Memory B cell (primary cell): ENCODE measurements at regions not wholly inside any gene's neighbourhood (a gene's known extent, or its start where the extent isn't known, plus 50 kb on each side); places are given as distances from the start of the nearest gene placed in this dataset.
"Not testable (repeated sequence)": the region's sequence is repeated elsewhere in the genome, so short reads cannot be mapped to it uniquely, and the experiment has no call there.

Source experiments
- ATAC-seq: fragments of 150-1000 bp; cut with Tn5 transposase; 2 replicates; pipeline ENCODE4 v1.10.0; 2021; ENCODE audit warnings: low read depth, mild to moderate bottlenecking, moderate library complexity
- DNase-seq, 2 donors: peaks; one replicate each; pipeline ENCODE4 v3.0.0; 2022; ENCODE audit warnings: low spot score in 2 of 2
- H3K27ac Mint-ChIP-seq: one replicate; pipeline ENCODE4 v1.8.0; 2022; ENCODE audit warnings: mild to moderate bottlenecking, moderate library complexity, mixed read lengths
- H3K27me3 Mint-ChIP-seq: one replicate; pipeline ENCODE4 v1.8.0; 2022; ENCODE audit warnings: mixed read lengths
- H3K36me3 Mint-ChIP-seq: one replicate; pipeline ENCODE4 v1.8.0; 2022; ENCODE audit warnings: mild to moderate bottlenecking, mixed read lengths
- H3K4me1 Mint-ChIP-seq: one replicate; pipeline ENCODE4 v1.8.0; 2022; ENCODE audit warnings: mixed read lengths
- H3K4me3 Mint-ChIP-seq: one replicate; pipeline ENCODE4 v1.8.0; 2022; ENCODE audit warnings: mild to moderate bottlenecking, moderate library complexity, mixed read lengths
- H3K9me3 Mint-ChIP-seq: one replicate; pipeline ENCODE4 v1.8.0; 2022; ENCODE audit warnings: mixed read lengths

- peak in 1 of 2 donors; percentile 11 for DNase-seq
- Mint-ChIP-seq H3K4me1 (no peaks in the 10 kb centered on the region), H3K4me3 (peak overlapping the region; percentile 65), H3K27me3 (peaks cover 11% of the 10 kb centered on the region), H3K9me3 (peaks cover 2% of the 10 kb centered on the region), H3K36me3 (no peaks in the 10 kb centered on the region), H3K27ac (no peak overlapping the region)
- peak; percentile 51 for ATAC-seq
These were observed 100.3 kb upstream of the SVIL start for GRCh38 chr10:29734962-29735627.

- ATAC-seq (no peak), DNase-seq (no peak)
- H3K27me3 Mint-ChIP-seq, result peaks cover 10% of the 10 kb centered on the region
- no peak overlapping the region for H3K27ac Mint-ChIP-seq
- peaks cover 2% of the 10 kb centered on the region for H3K9me3 Mint-ChIP-seq
- H3K4me1 Mint-ChIP-seq, result no peaks in the 10 kb centered on the region
- H3K4me3 Mint-ChIP-seq, result peak overlapping the region; percentile 65
- H3K36me3 Mint-ChIP-seq, result no peaks in the 10 kb centered on the region
These were observed 99.8 kb upstream of the SVIL start for GRCh38 chr10:29734640-29734961.

DNA sequence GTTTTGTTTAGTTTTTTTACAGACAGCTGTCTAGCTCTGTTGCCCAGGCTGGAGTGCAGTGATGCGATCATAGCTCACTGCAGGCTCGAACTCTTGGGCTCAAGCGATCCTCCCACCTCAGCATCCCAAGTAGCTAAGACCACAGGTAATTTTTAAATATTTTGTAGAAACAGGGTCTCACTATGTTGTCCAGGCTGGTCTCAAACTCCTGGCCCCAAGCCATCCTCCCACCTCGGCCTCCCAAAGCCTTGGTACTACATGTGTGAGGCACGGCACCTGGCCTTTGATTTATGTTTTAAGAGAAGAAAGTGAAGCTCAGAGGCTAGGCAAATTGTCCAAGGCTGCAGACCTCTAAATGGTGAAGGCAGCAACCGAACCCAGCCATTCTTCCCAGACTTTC is 98.6 kb upstream of the SVIL start:
- ATAC-seq, result no peak
- H3K4me1 Mint-ChIP-seq, result no peaks in the 10 kb centered on the region
- no peak overlapping the region for H3K27ac Mint-ChIP-seq

GRCh38 chr10:29732918-29733317 is 98.1 kb upstream of the SVIL start:
- ATAC-seq (no peak), DNase-seq (no peak)
- Mint-ChIP-seq H3K36me3 (peaks cover 2% of the 10 kb centered on the region), H3K4me3 (no peak overlapping the region), H3K9me3 (peaks cover 6% of the 10 kb centered on the region), H3K4me1 (no peaks in the 10 kb centered on the region), H3K27ac (no peak overlapping the region), H3K27me3 (peaks cover 4% of the 10 kb centered on the region)

More for the DNA sequence above, 98.6 kb upstream of the SVIL start:
- Mint-ChIP-seq H3K9me3 (peaks cover 6% of the 10 kb centered on the region), H3K4me3 (no peak overlapping the region), H3K27me3 (peaks cover 4% of the 10 kb centered on the region), H3K36me3 (peaks cover 2% of the 10 kb centered on the region)
- DNase-seq, result no peak

- Mint-ChIP-seq H3K36me3 (peaks cover 2% of the 10 kb centered on the region), H3K4me1 (no peaks in the 10 kb centered on the region), H3K4me3 (no peak overlapping the region), H3K27ac (no peak overlapping the region), H3K9me3 (peaks cover 6% of the 10 kb centered on the region), H3K27me3 (peaks cover 2% of the 10 kb centered on the region)
- DNase-seq (no peak), ATAC-seq (no peak)
These were observed 97.0 kb upstream of the SVIL start for GRCh38 chr10:29731760-29732159.

- H3K9me3 Mint-ChIP-seq, result peaks cover 6% of the 10 kb centered on the region
- H3K4me1 Mint-ChIP-seq, result no peaks in the 10 kb centered on the region
- H3K27ac Mint-ChIP-seq, result no peak overlapping the region
- peaks cover 2% of the 10 kb centered on the region for H3K27me3 Mint-ChIP-seq
- DNase-seq (no peak), ATAC-seq (no peak)
- no peak overlapping the region for H3K4me3 Mint-ChIP-seq
- H3K36me3 Mint-ChIP-seq, result peaks cover 2% of the 10 kb centered on the region
These were observed 96.2 kb upstream of the SVIL start for GRCh38 chr10:29730969-29731368.

GRCh38 chr10:29730458-29730857 is 95.7 kb upstream of the SVIL start:
- Mint-ChIP-seq H3K27me3 (peaks cover 2% of the 10 kb centered on the region), H3K36me3 (peaks cover 2% of the 10 kb centered on the region), H3K9me3 (peaks cover 6% of the 10 kb centered on the region), H3K4me3 (no peak overlapping the region), H3K27ac (no peak overlapping the region), H3K4me1 (no peaks in the 10 kb centered on the region)
- no peak for DNase-seq
- no peak for ATAC-seq

DNA sequence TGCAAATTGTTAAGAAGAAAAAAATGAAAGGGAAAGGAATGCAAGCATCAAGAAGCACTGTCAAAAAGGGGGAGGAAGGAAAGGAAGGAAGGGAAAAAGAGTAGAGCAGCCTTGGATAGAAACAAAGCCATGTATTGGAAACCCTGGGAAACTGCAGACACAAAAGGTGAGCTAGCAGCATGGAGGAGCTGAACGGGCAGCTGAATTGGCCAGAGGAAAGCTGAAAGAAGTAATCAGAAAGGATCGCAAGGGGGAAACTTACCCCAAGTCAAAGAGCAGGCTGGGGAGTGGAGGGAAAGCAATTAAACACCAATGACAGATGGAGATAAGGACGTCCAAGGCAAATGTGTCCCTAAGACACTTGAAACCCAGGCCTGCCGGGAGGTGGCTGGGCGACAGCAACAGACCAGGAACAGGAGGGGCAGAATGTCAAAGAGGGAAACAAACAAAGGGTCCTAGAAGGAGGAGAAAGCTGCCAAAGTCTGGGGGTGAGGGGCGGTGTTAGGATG is 93.8 kb upstream of the SVIL start:
- no peak for DNase-seq
- no peak overlapping the region for H3K4me3 Mint-ChIP-seq
- H3K27me3 Mint-ChIP-seq, result peaks cover 2% of the 10 kb centered on the region
- H3K4me1 Mint-ChIP-seq, result no peaks in the 10 kb centered on the region
- peaks cover 6% of the 10 kb centered on the region for H3K9me3 Mint-ChIP-seq
- no peak for ATAC-seq
- no peak overlapping the region for H3K27ac Mint-ChIP-seq
- peaks cover 2% of the 10 kb centered on the region for H3K36me3 Mint-ChIP-seq

DNA sequence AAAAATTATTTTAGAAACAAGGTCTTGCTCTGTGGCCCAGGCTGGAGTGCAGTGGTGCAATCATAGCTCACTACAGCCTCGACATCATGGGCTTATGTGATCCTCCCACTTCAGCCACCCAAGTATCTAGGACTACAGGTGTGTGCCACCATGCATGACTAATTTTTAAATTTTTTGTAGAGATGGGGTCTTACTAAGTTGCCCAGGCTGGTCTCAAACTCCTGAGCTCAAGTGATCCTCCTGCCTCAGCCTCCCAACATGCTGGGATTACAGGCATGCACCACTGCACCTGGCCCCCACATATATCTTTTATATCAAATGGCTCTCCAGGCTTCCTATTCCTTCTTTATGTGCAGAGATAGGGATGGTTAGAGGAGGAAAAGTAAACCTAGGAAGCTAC is 91.2 kb upstream of the SVIL start:
- H3K27me3 Mint-ChIP-seq, result not testable (repeated sequence)

GRCh38 chr10:29725133-29725720 is 90.5 kb upstream of the SVIL start:
- no peak for DNase-seq
- no peak for ATAC-seq
- Mint-ChIP-seq H3K9me3 (peaks cover 11% of the 10 kb centered on the region), H3K4me3 (no peak overlapping the region), H3K36me3 (peaks cover 2% of the 10 kb centered on the region), H3K27me3 (peaks cover 2% of the 10 kb centered on the region), H3K27ac (no peak overlapping the region), H3K4me1 (no peaks in the 10 kb centered on the region)

More for the DNA sequence above, 91.2 kb upstream of the SVIL start:
- H3K27ac Mint-ChIP-seq, H3K9me3 Mint-ChIP-seq, DNase-seq, ATAC-seq, H3K4me3 Mint-ChIP-seq, H3K4me1 Mint-ChIP-seq, H3K36me3 Mint-ChIP-seq: not testable (repeated sequence)

GRCh38 chr10:29723726-29724125 is 89.0 kb upstream of the SVIL start:
- ATAC-seq, result no peak
- no peaks in the 10 kb centered on the region for H3K27me3 Mint-ChIP-seq

GRCh38 chr10:29722777-29723176 is 88.0 kb upstream of the SVIL start:
- Mint-ChIP-seq H3K4me3 (no peak overlapping the region), H3K27ac (no peak overlapping the region), H3K36me3 (no peaks in the 10 kb centered on the region), H3K9me3 (peaks cover 12% of the 10 kb centered on the region), H3K4me1 (no peaks in the 10 kb centered on the region), H3K27me3 (no peaks in the 10 kb centered on the region)
- ATAC-seq (no peak), DNase-seq (no peak)

More at GRCh38 chr10:29723726-29724125, 89.0 kb upstream of the SVIL start:
- H3K9me3 Mint-ChIP-seq, result peaks cover 15% of the 10 kb centered on the region
- H3K4me1 Mint-ChIP-seq, result no peaks in the 10 kb centered on the region
- no peak for DNase-seq
- H3K4me3 Mint-ChIP-seq, result no peak overlapping the region
- no peaks in the 10 kb centered on the region for H3K36me3 Mint-ChIP-seq
- H3K27ac Mint-ChIP-seq, result no peak overlapping the region

- H3K4me3 Mint-ChIP-seq, result no peak overlapping the region
- H3K36me3 Mint-ChIP-seq, result no peaks in the 10 kb centered on the region
These were observed 85.4 kb upstream of the SVIL start for GRCh38 chr10:29720149-29720548.

GRCh38 chr10:29719281-29719675 is 84.5 kb upstream of the SVIL start:
- DNase-seq (no peak), ATAC-seq (no peak)
- H3K4me3 Mint-ChIP-seq, result no peak overlapping the region
- no peaks in the 10 kb centered on the region for H3K4me1 Mint-ChIP-seq
- H3K36me3 Mint-ChIP-seq, result no peaks in the 10 kb centered on the region
- H3K27ac Mint-ChIP-seq, result no peak overlapping the region
- H3K27me3 Mint-ChIP-seq, result no peaks in the 10 kb centered on the region
- peaks cover 14% of the 10 kb centered on the region for H3K9me3 Mint-ChIP-seq

More at GRCh38 chr10:29720149-29720548, 85.4 kb upstream of the SVIL start:
- no peak for ATAC-seq
- no peak for DNase-seq
- H3K27ac Mint-ChIP-seq, result no peak overlapping the region
- H3K27me3 Mint-ChIP-seq, result no peaks in the 10 kb centered on the region
- no peaks in the 10 kb centered on the region for H3K4me1 Mint-ChIP-seq
- H3K9me3 Mint-ChIP-seq, result peaks cover 14% of the 10 kb centered on the region

- no peak for ATAC-seq
- Mint-ChIP-seq H3K27me3 (peaks cover 2% of the 10 kb centered on the region), H3K27ac (no peak overlapping the region), H3K4me1 (no peaks in the 10 kb centered on the region), H3K36me3 (no peaks in the 10 kb centered on the region), H3K9me3 (peaks cover 9% of the 10 kb centered on the region), H3K4me3 (no peak overlapping the region)
- DNase-seq, result no peak
These were observed 80.5 kb upstream of the SVIL start for GRCh38 chr10:29715296-29715695.
